Heart right ventricle (tissue), 16 donors: ENCODE measurements at regions not wholly inside any gene's neighbourhood (a gene's known extent, or its start where the extent isn't known, plus 50 kb on each side); places are given as distances from the start of the nearest gene placed in this dataset.

Source experiments
- ATAC-seq, 8 donors: fragments of 200-7000 bp; cut with Tn5 transposase; one replicate each; pipeline ENCODE4 v1.9.1; 2020; ENCODE audit warnings: mild to moderate bottlenecking in 8 of 8, moderate library complexity in 8 of 8, moderate number of reproducible peaks in 1 of 8
- DNase-seq, 2 donors: peaks; one replicate each; pipeline ENCODE4 v3.0.0-alpha.2; 2020
- H3K27ac ChIP-seq, 10 donors: fragments of 200-600 bp; sonication (generic) in 2 of 10; one replicate each; pipeline versions ENCODE4 v1.5.0 to v1.8.0; 2020 to 2022; ENCODE audit warnings: mild to moderate bottlenecking in 3 of 10
- H3K27me3 ChIP-seq, 7 donors: fragments of 200-600 bp; one replicate each; pipeline ENCODE4 v1.8.0; 2021 to 2022; ENCODE audit warnings: mild to moderate bottlenecking in 2 of 7
- H3K36me3 ChIP-seq, 9 donors: fragments of 200-600 bp; sonication (generic) in 1 of 9; one replicate each; pipeline versions ENCODE4 v1.5.0 to v1.8.0; 2020 to 2022; ENCODE audit warnings: mild to moderate bottlenecking in 2 of 9
- H3K4me1 ChIP-seq, 9 donors: fragments of 200-600 bp; sonication (generic) in 1 of 9; one replicate each; pipeline versions ENCODE4 v1.5.0 to v1.8.0; 2020 to 2022; ENCODE audit warnings: mild to moderate bottlenecking in 4 of 9
- H3K4me3 ChIP-seq, 10 donors: fragments of 200-600 bp; sonication (generic) in 2 of 10; one replicate each; pipeline versions ENCODE4 v1.5.0 to v1.8.0; 2020 to 2022; ENCODE audit warnings: mild to moderate bottlenecking in 7 of 10, moderate library complexity in 2 of 10
- H3K9me3 ChIP-seq, 11 donors: fragments of 200-600 bp in 10 of 11; sonication (generic) in 2 of 11; one replicate each; pipeline versions ENCODE4 v1.5.0 to v1.8.0; 2013 to 2022; ENCODE audit warnings: mild to moderate bottlenecking in 2 of 11, control low read depth in 1 of 11, moderate library complexity in 1 of 11
- WGBS, 2 donors: extraction: QIAGEN DNeasy Blood & Tissue Kit; methylation state at CpG; one replicate each; pipeline ENCODE4 v1.1.7; 2013; ENCODE audit warnings: inconsistent platforms in 1 of 2; 5-methylcytosine and 5-hydroxymethylcytosine counted together
- intact Hi-C, 10 donors: fragments of 100-400 bp; cut with DNase I; formaldehyde crosslinking; loops; one replicate each; pipeline versions ENCODE4 v1.11.1 to v1.14.2; 2022
- TF ChIP-seq, protein P1 (sequence below), 9 donors: fragments of 200-600 bp; sonication (generic) in 2 of 9; IDR thresholded peaks; one replicate each; pipeline versions ENCODE4 v1.5.0 to v1.8.0; 2021 to 2022; ENCODE audit warnings: antibody characterized with exemption in 9 of 9, mild to moderate bottlenecking in 5 of 9, moderate library complexity in 1 of 9
- donor health status: Arrhythmogenic right ventricular cardiomyopathy.
- donor health status: ischemic (EF 13 %, LVEDD 7.1; RV severe dilation, severe dysfunction).
- donor health status: healthy with polysubstance abuse.
- donor health status: DM: no; HTN: yes; CAD: no.
- donor health status: DM: no; HTN: no; CAD: no.
- donor health status: ischemic (EF 25% LVEDD 6.9; RV normal size, moderate dysfunction).
- donor health status: ischemic (EF 25% LVEDD 5.7; RV mildly dilated, moderate dysfunction).
- donor health status: healthy.
- donor health status: DM: yes; HTN: yes; CAD: no.
- donor health status: Ischemic cardiomyopathy.
- donor health status: ischemic (EF 35%, LVEDD 5.7; RV mildly dilated, moderate dysfunction).
- donor health status: nonischemic (EF 11% LVEDD 7.7; RV severe dilation, severe dysfunction).
- donor health status: DM: yes; HTN: yes; CAD: no.
- donor health status: PGD.
- donor health status: ischemic (EF 29% LVEDD 5.4; RV normal size, mild dysfunction).
- donor health status: nonischemic (EF 23%, LVEDD 6.1; RV moderate dilation, normal function).

DNA sequence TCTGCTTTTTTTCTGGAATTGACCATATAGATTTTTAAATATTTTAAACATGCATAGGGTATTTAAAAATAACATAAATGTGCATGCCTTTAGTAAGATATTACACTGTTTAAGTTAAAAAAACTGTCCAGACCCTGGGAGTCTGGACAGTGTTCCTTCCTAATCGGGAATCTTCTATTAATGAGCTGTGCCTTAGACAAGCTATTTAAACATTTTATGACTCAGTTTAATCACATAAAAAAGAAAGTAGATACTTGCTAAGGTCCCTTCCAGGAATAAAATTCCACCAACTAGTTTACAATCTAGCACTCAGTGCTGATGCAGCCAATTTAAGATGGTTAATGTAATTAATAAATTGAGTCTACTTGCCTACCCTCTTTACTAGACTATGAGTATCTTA lies 140.4 kb upstream of the DPH6 start:
- no peak overlapping the region for H3K27ac ChIP-seq
- WGBS, 2 donors, result 79 to 87% methylated on average over 1 of the region's 1 CpG
- H3K4me1 ChIP-seq, result peaks cover 3 to 39% (median 16%) of the 10 kb centered on the region in 9 donors

DNA sequence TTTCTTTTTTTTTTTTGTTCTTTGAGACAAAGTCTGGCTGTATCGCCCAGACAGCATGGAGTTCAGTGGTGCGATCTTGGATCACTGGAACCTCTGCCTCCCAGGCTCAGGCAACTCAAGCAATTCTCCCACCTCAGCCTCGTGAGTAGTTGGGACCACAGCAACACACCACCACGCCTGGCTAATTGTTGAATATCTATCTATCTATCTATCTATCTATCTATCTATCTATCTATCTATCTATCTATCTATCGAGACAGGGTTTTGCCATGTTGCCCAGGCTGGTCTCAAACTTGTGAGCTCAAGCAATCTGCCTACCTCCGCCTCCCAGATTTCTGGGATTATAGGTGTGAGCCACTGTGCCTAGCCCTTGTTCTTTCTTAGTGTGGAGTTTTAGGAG lies 143.3 kb upstream of the DPH6 start:
- no peaks in the 10 kb centered on the region for H3K27me3 ChIP-seq
- H3K27ac ChIP-seq, result no peak overlapping the region
- peaks cover 8 to 68% (median 42%) of the 10 kb centered on the region in 9 donors for H3K4me1 ChIP-seq
- ATAC-seq, result no peak
- DNase-seq, result no peak
- TF ChIP-seq, protein P1, sequence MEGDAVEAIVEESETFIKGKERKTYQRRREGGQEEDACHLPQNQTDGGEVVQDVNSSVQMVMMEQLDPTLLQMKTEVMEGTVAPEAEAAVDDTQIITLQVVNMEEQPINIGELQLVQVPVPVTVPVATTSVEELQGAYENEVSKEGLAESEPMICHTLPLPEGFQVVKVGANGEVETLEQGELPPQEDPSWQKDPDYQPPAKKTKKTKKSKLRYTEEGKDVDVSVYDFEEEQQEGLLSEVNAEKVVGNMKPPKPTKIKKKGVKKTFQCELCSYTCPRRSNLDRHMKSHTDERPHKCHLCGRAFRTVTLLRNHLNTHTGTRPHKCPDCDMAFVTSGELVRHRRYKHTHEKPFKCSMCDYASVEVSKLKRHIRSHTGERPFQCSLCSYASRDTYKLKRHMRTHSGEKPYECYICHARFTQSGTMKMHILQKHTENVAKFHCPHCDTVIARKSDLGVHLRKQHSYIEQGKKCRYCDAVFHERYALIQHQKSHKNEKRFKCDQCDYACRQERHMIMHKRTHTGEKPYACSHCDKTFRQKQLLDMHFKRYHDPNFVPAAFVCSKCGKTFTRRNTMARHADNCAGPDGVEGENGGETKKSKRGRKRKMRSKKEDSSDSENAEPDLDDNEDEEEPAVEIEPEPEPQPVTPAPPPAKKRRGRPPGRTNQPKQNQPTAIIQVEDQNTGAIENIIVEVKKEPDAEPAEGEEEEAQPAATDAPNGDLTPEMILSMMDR (IDR thresholded peaks at IDR 0.05), result no peak
- no peak overlapping the region for H3K4me3 ChIP-seq
- H3K9me3 ChIP-seq, result no peaks in the 10 kb centered on the region
- 99% methylated on average over 6 of the region's 6 CpGs for WGBS, 2 donors
- intact Hi-C loops, result no loop called here
- no peaks in the 10 kb centered on the region for H3K36me3 ChIP-seq

More for the DNA sequence above, 140.4 kb upstream of the DPH6 start:
- Histone ChIP-seq H3K36me3 (no peaks in the 10 kb centered on the region), H3K4me3 (no peak overlapping the region), H3K9me3 (no peaks in the 10 kb centered on the region), H3K27me3 (no peaks in the 10 kb centered on the region)
- TF ChIP-seq, protein P1 (IDR thresholded peaks at IDR 0.05), result no peak
- intact Hi-C loops, result no loop called here
- no peak for DNase-seq
- no peak for ATAC-seq

DNA sequence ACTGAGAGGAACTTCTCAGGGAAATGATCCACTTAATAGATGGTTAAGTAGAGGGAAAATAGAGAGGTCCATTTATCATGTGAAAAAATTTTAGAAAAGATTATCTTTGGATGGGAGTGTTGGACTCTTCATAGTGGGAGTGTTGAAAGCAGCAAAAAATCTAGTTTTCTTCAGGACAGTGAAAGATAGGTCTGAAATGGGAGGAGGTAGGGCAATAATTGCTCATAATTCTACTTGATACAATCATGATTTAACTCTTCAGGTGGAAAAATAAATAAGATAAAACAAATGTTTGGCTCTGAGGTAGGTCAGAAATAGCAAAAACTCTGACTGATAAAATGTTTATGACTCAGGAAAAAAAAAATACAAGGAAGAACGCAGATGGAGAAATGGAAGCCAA lies 144.1 kb upstream of the DPH6 start:
- intact Hi-C loops, result loop anchor here in 7 of 10 donors (1.0 to 10.0 kb wide), 6 partner anchors 17 to 165 kb away; partner anchors contain the start of gene DPH6 (in 6 of the 7)
- Histone ChIP-seq H3K27ac (peak overlapping the region; percentile 59 to 91 (median 82)), H3K4me1 (peaks cover 8 to 71% (median 44%) of the 10 kb centered on the region in 9 donors), H3K27me3 (no peaks in the 10 kb centered on the region), H3K4me3 (no peak overlapping the region), H3K36me3 (no peaks in the 10 kb centered on the region), H3K9me3 (no peaks in the 10 kb centered on the region)
- ATAC-seq, result no peak
- 24 to 33% methylated on average over 1 of the region's 1 CpG for WGBS, 2 donors
- TF ChIP-seq, protein P1 (IDR thresholded peaks at IDR 0.05), result no peak
- DNase-seq, result no peak

DNA sequence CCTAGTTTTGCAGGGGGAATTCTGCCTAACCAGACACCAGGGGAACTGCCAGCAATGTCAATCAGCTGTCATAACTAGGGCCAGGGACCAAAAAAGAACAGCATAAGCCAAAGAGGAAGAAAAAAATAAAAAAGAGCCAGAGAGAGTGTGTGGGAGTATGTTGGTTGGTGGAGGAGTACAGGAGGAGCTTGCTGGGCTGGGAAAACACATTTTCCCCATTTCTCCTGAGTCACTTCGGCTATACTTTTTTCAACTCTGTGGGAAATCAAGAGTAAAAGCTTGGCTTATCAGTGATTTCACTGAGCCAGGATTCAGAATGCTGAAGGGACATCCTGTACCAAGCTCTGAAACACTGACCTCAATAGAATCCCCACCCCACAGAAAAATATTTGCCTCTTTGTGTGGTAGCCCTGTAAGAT lies 144.7 kb upstream of the DPH6 start:
- WGBS, 2 donors, result 10 to 16% methylated on average over 1 of the region's 1 CpG
- ATAC-seq (peak; percentile 75 to 96 (median 94)), DNase-seq (no peak)
- peaks cover 8 to 67% (median 44%) of the 10 kb centered on the region in 9 donors for H3K4me1 ChIP-seq
- no peaks in the 10 kb centered on the region for H3K9me3 ChIP-seq
- H3K27me3 ChIP-seq, result no peaks in the 10 kb centered on the region
- TF ChIP-seq, protein P1 (IDR thresholded peaks at IDR 0.05), result no peak
- H3K4me3 ChIP-seq, result peak overlapping the region in 1 of 10 donors; percentile 10
- peak overlapping the region; percentile 59 to 91 (median 82) for H3K27ac ChIP-seq
- H3K36me3 ChIP-seq, result no peaks in the 10 kb centered on the region
- intact Hi-C loops, result loop anchor here in 7 of 10 donors (1.0 to 10.0 kb wide), 6 partner anchors 18 to 166 kb away; partner anchors contain the start of gene DPH6 (in 6 of the 7)
